ENCODE measurements at regions not wholly inside any gene's neighbourhood (a gene's known extent, or its start where the extent isn't known, plus 50 kb on each side); places are given as distances from the start of the nearest gene placed in this dataset.

- Histone ChIP-seq H2AK5ac (ENCODE audit: low read depth, low read length) (no peak overlapping the region), H2BK120ac (ENCODE audit: low read depth, low read length) (no peak overlapping the region), H2BK20ac (ENCODE audit: low read depth, low read length) (no peak overlapping the region), H3K4me1 (ENCODE audit: control insufficient read depth, insufficient read depth, low read length) (no peaks in the 10 kb centered on the region), H2BK5ac (ENCODE audit: low read depth, low read length, poor library complexity, severe bottlenecking) (no peak overlapping the region), H4K91ac (ENCODE audit: insufficient read depth, low read depth, low read length) (no peak overlapping the region), H3K9ac (ENCODE audit: low read depth, low read length) (no peak overlapping the region), H3K9me3 (ENCODE audit: control insufficient read depth, insufficient read depth, low read length) (peaks cover 15% of the 10 kb centered on the region), H3K14ac (replicated peaks; ENCODE audit: low read depth, low read length) (no peak overlapping the region), H2AK9ac (replicated peaks; ENCODE audit: low read depth, low read length, poor library complexity) (no peak overlapping the region), H4K5ac (ENCODE audit: low read depth, low read length) (no peak overlapping the region), H3K4me3 (ENCODE audit: insufficient read depth, low read depth, low read length) (no peak overlapping the region), H3K4me2 (ENCODE audit: low read depth, low read length) (no peak overlapping the region), H3K18ac (ENCODE audit: low read depth, low read length) (no peak overlapping the region), H4K8ac (ENCODE audit: low read depth in 2 of 2, low read length in 2 of 2) (no peak overlapping the region), H3K4ac (ENCODE audit: low read depth, low read length) (no peak overlapping the region), H3K79me1 (ENCODE audit: low read depth in 1 of 2, low read length in 2 of 2) (no peaks in the 10 kb centered on the region), H3K56ac (ENCODE audit: extremely low read depth, insufficient read depth, low read length) (no peak overlapping the region), H3K36me3 (ENCODE audit: control insufficient read depth, insufficient read depth, low read length) (no peaks in the 10 kb centered on the region), H3K27ac (ENCODE audit: insufficient read depth, low read length) (no peak overlapping the region), H4K20me1 (ENCODE audit: insufficient read depth, low read length) (no peaks in the 10 kb centered on the region), H2BK15ac (ENCODE audit: low read depth, low read length) (no peak overlapping the region), H3K27me3 (ENCODE audit: control insufficient read depth, insufficient read depth, low read length) (no peaks in the 10 kb centered on the region), H2AFZ (replicated peaks; ENCODE audit: low read length, poor library complexity) (no peak overlapping the region), H3K23ac (ENCODE audit: low read depth, low read length) (no peak overlapping the region), H3K9me1 (ENCODE audit: insufficient read depth, low read length) (no peaks in the 10 kb centered on the region)
- in situ Hi-C loops (cut with MboI; ENCODE audit: low sequenced_read_pairs) (no loop called here), intact Hi-C loops (cut with micrococcal nuclease) (no loop called here), dilution Hi-C loops (cut with HindIII; ENCODE audit: low sequenced_read_pairs, unreplicated experiment) (no loop called here)
- 24% methylated on average over 9 of the region's 22 CpGs; no CpG with 5 or more reads in 1 of the 2 experiments for WGBS, 2 experiments (ENCODE audit: extremely low coverage in 2 of 2, insufficient read length in 1 of 2)
- CTCF ChIA-PET: no interaction called here
- TF ChIP-seq NFE2L2 (IDR thresholded peaks at IDR 0.05; ENCODE audit: low read depth, low read length) (no peak), CEBPB (IDR thresholded peaks at IDR 0.05; ENCODE audit: low read depth, low read length) (0 out of 2 replicates have a peak, but pooled peaks have one; percentile 8)
- POLR2A ChIA-PET (ENCODE audit: unreplicated experiment): no interaction called here
- ATAC-seq (ENCODE audit: low read depth) (no peak), DNase-seq (no peak)
- BruUV-seq (replicated peaks): no TSS peak
Observed at GRCh38 chr10:8296090-8296733, 241.7 kb downstream of the GATA3 start.

All from IMR-90 (cell line).